Sigmoid colon (tissue), 6 donors: ENCODE measurements at regions not wholly inside any gene's neighbourhood (a gene's known extent, or its start where the extent isn't known, plus 50 kb on each side); places are given as distances from the start of the nearest gene placed in this dataset.
"Not testable (repeated sequence)": the region's sequence is repeated elsewhere in the genome, so short reads cannot be mapped to it uniquely, and the experiment has no call there.

ENCODE experiments used
- DNase-seq: peaks from one replicate; pipeline ENCODE4 v3.0.0-alpha.2; 2019
- H3K27ac ChIP-seq, 4 donors: fragments of 200-600 bp; sonication (generic); one replicate each; pipeline ENCODE4 v1.5.1; 2016 to 2019; ENCODE audit warnings: mild to moderate bottlenecking in 1 of 4
- H3K27me3 ChIP-seq, 3 donors: fragments of 200-600 bp; sonication (generic); one replicate each; pipeline ENCODE4 v1.5.1; 2019; ENCODE audit warnings: mild to moderate bottlenecking in 1 of 3
- H3K36me3 ChIP-seq, 4 donors: fragments of 200-600 bp; sonication (generic); one replicate each; pipeline ENCODE4 v1.5.1; 2016 to 2019
- H3K4me1 ChIP-seq, 4 donors: fragments of 200-600 bp; sonication (generic); one replicate each; pipeline ENCODE4 v1.5.1; 2017 to 2019
- H3K4me3 ChIP-seq, 4 donors: fragments of 200-600 bp; sonication (generic); one replicate each; pipeline ENCODE4 v1.5.1; 2017 to 2019; ENCODE audit warnings: mild to moderate bottlenecking in 2 of 4, moderate library complexity in 1 of 4
- H3K9me3 ChIP-seq, 4 donors: fragments of 200-600 bp in 3 of 4; sonication (generic) in 3 of 4; one replicate each; pipeline versions ENCODE4 v1.5.1 to v1.6.1; 2013 to 2019
- CTCF ChIP-seq, 4 experiments: fragments of 450-650 bp in 3 of 4; fragments of 200-600 bp in 1 of 4; IDR thresholded peaks; one replicate each; pipeline ENCODE4 v1.5.1; 2016 to 2019; ENCODE audit warnings: antibody characterized with exemption in 4 of 4, mild to moderate bottlenecking in 3 of 4, moderate library complexity in 2 of 4
- EP300 ChIP-seq, 4 donors: sonication (generic); formaldehyde crosslinking; IDR thresholded peaks; one replicate each; pipeline ENCODE4 v1.6.1; 2017; ENCODE audit warnings: antibody characterized with exemption in 4 of 4
- POLR2A ChIP-seq, 2 donors: fragments of 450-650 bp; IDR thresholded peaks; one replicate each; pipeline ENCODE4 v1.6.1; 2016; ENCODE audit warnings: antibody characterized with exemption in 2 of 2, mild to moderate bottlenecking in 2 of 2, moderate library complexity in 2 of 2
- POLR2AphosphoS5 ChIP-seq, 4 donors: sonication (generic); formaldehyde crosslinking; IDR thresholded peaks; one replicate each; pipeline ENCODE4 v1.6.1; 2017; ENCODE audit warnings: antibody characterized with exemption in 4 of 4
- WGBS, 2 donors: extraction: QIAGEN DNeasy Blood & Tissue Kit; methylation state at CpG; one replicate each; pipeline ENCODE4 v1.1.7; 2013; 5-methylcytosine and 5-hydroxymethylcytosine counted together
- intact Hi-C: fragments of 100-400 bp; cut with DNase I; formaldehyde crosslinking; loops from one replicate; pipeline ENCODE4 v1.15.1; 2023
- donor health status: healthy with polysubstance abuse.
- donor health status: healthy.

- intact Hi-C loops: no loop called here
- no peak for TF ChIP-seq CTCF (IDR thresholded peaks at IDR 0.05)
- TF ChIP-seq POLR2AphosphoS5 (IDR thresholded peaks at IDR 0.05): no peak
- TF ChIP-seq POLR2A (IDR thresholded peaks at IDR 0.05): no peak
- TF ChIP-seq EP300 (IDR thresholded peaks at IDR 0.05): no peak
- no peaks in the 10 kb centered on the region for H3K4me1 ChIP-seq
- no peaks in the 10 kb centered on the region for H3K36me3 ChIP-seq
- no peaks in the 10 kb centered on the region for H3K27me3 ChIP-seq
- no peak overlapping the region for H3K4me3 ChIP-seq
- H3K27ac ChIP-seq: no peak overlapping the region
- H3K9me3 ChIP-seq: no peaks in the 10 kb centered on the region
- 68 to 70% methylated on average over 1 of the region's 1 CpG for WGBS, 2 donors
- DNase-seq: no peak
These were observed 236.6 kb upstream of the ACTBL2 start for GRCh38 chr5:57719216-57719615.

GRCh38 chr5:57718155-57718554, 235.5 kb upstream of the ACTBL2 start:
- Histone ChIP-seq H3K4me1 (no peaks in the 10 kb centered on the region), H3K27me3 (no peaks in the 10 kb centered on the region), H3K9me3 (no peaks in the 10 kb centered on the region), H3K36me3 (no peaks in the 10 kb centered on the region), H3K4me3 (no peak overlapping the region), H3K27ac (no peak overlapping the region)
- DNase-seq: no peak
- 15 to 29% methylated on average over 2 of the region's 2 CpGs for WGBS, 2 donors
- intact Hi-C loops: no loop called here
- TF ChIP-seq CTCF (IDR thresholded peaks at IDR 0.05) (no peak), POLR2AphosphoS5 (IDR thresholded peaks at IDR 0.05) (no peak), POLR2A (IDR thresholded peaks at IDR 0.05) (no peak)

GRCh38 chr5:57717555-57717954, 234.9 kb upstream of the ACTBL2 start:
- 67 to 89% methylated on average over 4 of the region's 4 CpGs for WGBS, 2 donors
- no peak overlapping the region for H3K4me3 ChIP-seq
- H3K27me3 ChIP-seq: no peaks in the 10 kb centered on the region
- H3K9me3 ChIP-seq: no peaks in the 10 kb centered on the region
- intact Hi-C loops: no loop called here
- no peaks in the 10 kb centered on the region for H3K4me1 ChIP-seq
- no peak for TF ChIP-seq EP300 (IDR thresholded peaks at IDR 0.05)
- TF ChIP-seq POLR2AphosphoS5 (IDR thresholded peaks at IDR 0.05): no peak
- no peak for TF ChIP-seq POLR2A (IDR thresholded peaks at IDR 0.05)
- TF ChIP-seq CTCF (IDR thresholded peaks at IDR 0.05): no peak
- H3K27ac ChIP-seq: no peak overlapping the region
- DNase-seq: no peak
- no peaks in the 10 kb centered on the region for H3K36me3 ChIP-seq

- TF ChIP-seq EP300 (IDR thresholded peaks at IDR 0.05) (no peak), POLR2A (IDR thresholded peaks at IDR 0.05) (no peak), POLR2AphosphoS5 (IDR thresholded peaks at IDR 0.05) (no peak), CTCF (IDR thresholded peaks at IDR 0.05) (no peak)
- no peak overlapping the region for H3K27ac ChIP-seq
- H3K4me1 ChIP-seq: no peaks in the 10 kb centered on the region
- no peaks in the 10 kb centered on the region for H3K36me3 ChIP-seq
- H3K4me3 ChIP-seq: no peak overlapping the region
- intact Hi-C loops: no loop called here
- no peaks in the 10 kb centered on the region for H3K27me3 ChIP-seq
- no peaks in the 10 kb centered on the region for H3K9me3 ChIP-seq
- WGBS, 2 donors: 57 to 72% methylated on average over 3 of the region's 3 CpGs
- no peak for DNase-seq
These were observed 234.1 kb upstream of the ACTBL2 start for GRCh38 chr5:57716661-57717060.

- 41 to 89% methylated on average over 2 of the region's 2 CpGs for WGBS, 2 donors
- no peak for DNase-seq
- Histone ChIP-seq H3K4me3 (no peak overlapping the region), H3K27me3 (no peaks in the 10 kb centered on the region), H3K9me3 (no peaks in the 10 kb centered on the region), H3K27ac (no peak overlapping the region), H3K4me1 (no peaks in the 10 kb centered on the region), H3K36me3 (no peaks in the 10 kb centered on the region)
- no peak for TF ChIP-seq CTCF (IDR thresholded peaks at IDR 0.05)
- no peak for TF ChIP-seq POLR2A (IDR thresholded peaks at IDR 0.05)
- no peak for TF ChIP-seq EP300 (IDR thresholded peaks at IDR 0.05)
- TF ChIP-seq POLR2AphosphoS5 (IDR thresholded peaks at IDR 0.05): no peak
- intact Hi-C loops: no loop called here
These were observed 232.7 kb upstream of the ACTBL2 start for GRCh38 chr5:57715296-57715695.

GRCh38 chr5:57713535-57713934, 230.9 kb upstream of the ACTBL2 start:
- H3K27me3 ChIP-seq, H3K4me1 ChIP-seq, H3K9me3 ChIP-seq, H3K36me3 ChIP-seq, H3K4me3 ChIP-seq, intact Hi-C loops, H3K27ac ChIP-seq, DNase-seq: not testable (repeated sequence)
- 68 to 87% methylated on average over 3 of the region's 3 CpGs for WGBS, 2 donors
